Suprapubic skin (tissue), 4 donors: ENCODE measurements at regions not wholly inside any gene's neighbourhood (a gene's known extent, or its start where the extent isn't known, plus 50 kb on each side); places are given as distances from the start of the nearest gene placed in this dataset.

Experiments used
- CTCF ChIP-seq, 2 donors: fragments of 200-600 bp in 1 of 2; fragments of 450-650 bp in 1 of 2; sonication (generic) in 1 of 2; IDR thresholded peaks; one replicate each; pipeline ENCODE4 v1.5.1; 2016 to 2019; ENCODE audit warnings: antibody characterized with exemption in 2 of 2, mild to moderate bottlenecking in 1 of 2, moderate library complexity in 1 of 2
- POLR2A ChIP-seq, 2 donors: fragments of 450-650 bp; IDR thresholded peaks; one replicate each; pipeline ENCODE4 v1.6.1; 2017; ENCODE audit warnings: antibody characterized with exemption in 2 of 2, mild to moderate bottlenecking in 2 of 2, moderate library complexity in 2 of 2
- POLR2AphosphoS5 ChIP-seq, 3 donors: sonication (generic); formaldehyde crosslinking; IDR thresholded peaks; one replicate each; pipeline ENCODE4 v1.6.1; 2017; ENCODE audit warnings: antibody characterized with exemption in 3 of 3

- TF ChIP-seq CTCF (IDR thresholded peaks at IDR 0.05): no peak
- TF ChIP-seq POLR2A (IDR thresholded peaks at IDR 0.05): no peak
- TF ChIP-seq POLR2AphosphoS5 (IDR thresholded peaks at IDR 0.05): no peak
Observed at GRCh38 chr6:81105998-81106397, 646.5 kb downstream of the TENT5A start.
